ENCODE measurements at regions not wholly inside any gene's neighbourhood (a gene's known extent, or its start where the extent isn't known, plus 50 kb on each side); places are given as distances from the start of the nearest gene placed in this dataset.

- no peaks in the 10 kb centered on the region for H3K36me3 ChIP-seq (ENCODE audit: insufficient read depth, low read length)
- H2AFZ ChIP-seq (ENCODE audit: low read depth, low read length) = no peak overlapping the region
- peaks cover 8% of the 10 kb centered on the region for H3K9me3 Mint-ChIP-seq (ENCODE audit: unreplicated experiment)
- no peaks in the 10 kb centered on the region for H3K36me3 Mint-ChIP-seq (ENCODE audit: low read depth, unreplicated experiment)
- H3K9me3 ChIP-seq (ENCODE audit: insufficient read depth, low read depth, low read length) = no peaks in the 10 kb centered on the region
- no peak overlapping the region for H3K4me3 ChIP-seq (ENCODE audit: insufficient read depth, low read depth, low read length)
- H3K9ac ChIP-seq (ENCODE audit: low read length) = no peak overlapping the region
- H3K4me2 ChIP-seq (ENCODE audit: low read length) = no peak overlapping the region
- no peak for FAIRE-seq
- H3K4me1 ChIP-seq (ENCODE audit: insufficient read depth, low read length) = no peaks in the 10 kb centered on the region
- no peaks in the 10 kb centered on the region for H3K79me2 ChIP-seq (ENCODE audit: insufficient read depth, low read length)
- DNase-seq (ENCODE audit: low read depth) = no peak
- TF ChIP-seq EZH2 (IDR thresholded peaks at IDR 0.05; ENCODE audit: insufficient read depth, low read length) (no peak), CTCF (IDR thresholded peaks at IDR 0.05; ENCODE audit: insufficient read depth, low read depth, low read length) (no peak)
- H3K4me1 Mint-ChIP-seq (ENCODE audit: low read depth, unreplicated experiment) = peaks cover 3% of the 10 kb centered on the region
- peaks cover 6% of the 10 kb centered on the region for H3K27me3 Mint-ChIP-seq (ENCODE audit: low read depth, unreplicated experiment)
- no peak overlapping the region for H3K27ac ChIP-seq (ENCODE audit: low read depth, low read length)
- H3K27ac Mint-ChIP-seq (ENCODE audit: unreplicated experiment) = no peak overlapping the region
- H4K20me1 ChIP-seq (ENCODE audit: insufficient read depth, low read length) = no peaks in the 10 kb centered on the region
- H3K4me3 Mint-ChIP-seq (ENCODE audit: unreplicated experiment) = no peak overlapping the region
- no peaks in the 10 kb centered on the region for H3K27me3 ChIP-seq (ENCODE audit: insufficient read depth, low read length)
Observed at GRCh38 chr1:207248544-207249198, 72.8 kb upstream of the CD55 start.

GRCh38 chr1:207250431-207250830 lies 71.0 kb upstream of the CD55 start:
- Histone ChIP-seq H3K36me3 (ENCODE audit: insufficient read depth, low read length) (no peaks in the 10 kb centered on the region), H3K79me2 (ENCODE audit: insufficient read depth, low read length) (no peaks in the 10 kb centered on the region), H3K27me3 (ENCODE audit: insufficient read depth, low read length) (no peaks in the 10 kb centered on the region), H3K4me3 (ENCODE audit: insufficient read depth, low read depth, low read length) (no peak overlapping the region), H4K20me1 (ENCODE audit: insufficient read depth, low read length) (no peaks in the 10 kb centered on the region), H3K4me1 (ENCODE audit: insufficient read depth, low read length) (no peaks in the 10 kb centered on the region), H3K4me2 (ENCODE audit: low read length) (no peak overlapping the region), H2AFZ (ENCODE audit: low read depth, low read length) (no peak overlapping the region), H3K27ac (ENCODE audit: low read depth, low read length) (no peak overlapping the region), H3K9me3 (ENCODE audit: insufficient read depth, low read depth, low read length) (no peaks in the 10 kb centered on the region), H3K9ac (ENCODE audit: low read length) (no peak overlapping the region)
- Mint-ChIP-seq H3K4me3 (ENCODE audit: unreplicated experiment) (no peak overlapping the region), H3K27me3 (ENCODE audit: low read depth, unreplicated experiment) (peaks cover 4% of the 10 kb centered on the region), H3K4me1 (ENCODE audit: low read depth, unreplicated experiment) (no peaks in the 10 kb centered on the region), H3K36me3 (ENCODE audit: low read depth, unreplicated experiment) (no peaks in the 10 kb centered on the region), H3K27ac (ENCODE audit: unreplicated experiment) (no peak overlapping the region), H3K9me3 (ENCODE audit: unreplicated experiment) (peaks cover 8% of the 10 kb centered on the region)
- FAIRE-seq = no peak
- TF ChIP-seq EZH2 (IDR thresholded peaks at IDR 0.05; ENCODE audit: insufficient read depth, low read length) = no peak
- TF ChIP-seq CTCF (IDR thresholded peaks at IDR 0.05; ENCODE audit: insufficient read depth, low read depth, low read length) = no peak
- no peak for DNase-seq (ENCODE audit: low read depth)

- Histone ChIP-seq H3K36me3 (ENCODE audit: insufficient read depth, low read length) (no peaks in the 10 kb centered on the region), H3K4me1 (ENCODE audit: insufficient read depth, low read length) (no peaks in the 10 kb centered on the region), H4K20me1 (ENCODE audit: insufficient read depth, low read length) (no peaks in the 10 kb centered on the region), H3K9me3 (ENCODE audit: insufficient read depth, low read depth, low read length) (no peaks in the 10 kb centered on the region), H3K4me2 (ENCODE audit: low read length) (no peak overlapping the region), H3K27ac (ENCODE audit: low read depth, low read length) (no peak overlapping the region), H3K9ac (ENCODE audit: low read length) (no peak overlapping the region), H3K27me3 (ENCODE audit: insufficient read depth, low read length) (no peaks in the 10 kb centered on the region), H2AFZ (ENCODE audit: low read depth, low read length) (no peak overlapping the region), H3K4me3 (ENCODE audit: insufficient read depth, low read depth, low read length) (no peak overlapping the region), H3K79me2 (ENCODE audit: insufficient read depth, low read length) (no peaks in the 10 kb centered on the region)
- H3K4me3 Mint-ChIP-seq (ENCODE audit: unreplicated experiment) = no peak overlapping the region
- DNase-seq (ENCODE audit: low read depth) (no peak), FAIRE-seq (no peak)
- H3K9me3 Mint-ChIP-seq (ENCODE audit: unreplicated experiment) = peaks cover 8% of the 10 kb centered on the region
- H3K4me1 Mint-ChIP-seq (ENCODE audit: low read depth, unreplicated experiment) = no peaks in the 10 kb centered on the region
- no peaks in the 10 kb centered on the region for H3K36me3 Mint-ChIP-seq (ENCODE audit: low read depth, unreplicated experiment)
- peaks cover 2% of the 10 kb centered on the region for H3K27me3 Mint-ChIP-seq (ENCODE audit: low read depth, unreplicated experiment)
- H3K27ac Mint-ChIP-seq (ENCODE audit: unreplicated experiment) = no peak overlapping the region
- TF ChIP-seq EZH2 (IDR thresholded peaks at IDR 0.05; ENCODE audit: insufficient read depth, low read length) = no peak
- no peak for TF ChIP-seq CTCF (IDR thresholded peaks at IDR 0.05; ENCODE audit: insufficient read depth, low read depth, low read length)
Observed at GRCh38 chr1:207251066-207251465, 70.4 kb upstream of the CD55 start.

Measured in astrocyte (in vitro differentiated cells and primary cell).